ENCODE measurements at regions not wholly inside any gene's neighbourhood (a gene's known extent, or its start where the extent isn't known, plus 50 kb on each side); places are given as distances from the start of the nearest gene placed in this dataset.

DNA sequence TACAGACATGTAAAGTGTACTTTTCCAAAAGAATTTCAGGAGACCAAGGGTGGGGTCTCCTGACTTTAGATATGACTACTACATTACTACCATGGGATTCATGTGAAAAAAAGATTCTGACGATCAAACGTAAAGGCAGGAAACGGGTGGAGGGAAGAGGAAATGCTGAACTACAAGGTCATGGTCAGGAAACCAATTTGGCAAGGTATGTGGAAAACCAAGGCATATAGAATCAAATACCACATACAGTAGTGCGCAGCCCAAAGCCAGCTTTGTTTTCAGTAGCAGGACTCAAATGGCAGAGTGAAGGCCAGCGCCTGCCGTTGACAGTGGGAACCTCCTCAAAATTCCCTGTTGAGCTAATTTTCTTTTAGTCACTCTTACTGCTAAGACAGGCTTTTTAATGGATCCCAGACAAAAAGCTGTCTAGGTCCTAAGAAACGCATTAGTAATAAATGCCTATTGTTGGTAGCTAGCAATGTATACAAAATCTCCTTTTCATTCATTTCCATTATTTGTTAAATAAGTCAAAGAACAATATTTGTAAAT is 57.6 kb upstream of the SERTAD2 start:
- H3K9me3 Mint-ChIP-seq (ENCODE audit: unreplicated experiment), result no peaks in the 10 kb centered on the region
- intact Hi-C loops (cut with micrococcal nuclease), result no loop called here
- no peak for DNase-seq (ENCODE audit: unreplicated experiment)
- BruUV-seq (replicated peaks), result no TSS peak
- H3K27me3 Mint-ChIP-seq (ENCODE audit: insufficient read depth, unreplicated experiment), result no peaks in the 10 kb centered on the region
- TF ChIP-seq, protein P1, sequence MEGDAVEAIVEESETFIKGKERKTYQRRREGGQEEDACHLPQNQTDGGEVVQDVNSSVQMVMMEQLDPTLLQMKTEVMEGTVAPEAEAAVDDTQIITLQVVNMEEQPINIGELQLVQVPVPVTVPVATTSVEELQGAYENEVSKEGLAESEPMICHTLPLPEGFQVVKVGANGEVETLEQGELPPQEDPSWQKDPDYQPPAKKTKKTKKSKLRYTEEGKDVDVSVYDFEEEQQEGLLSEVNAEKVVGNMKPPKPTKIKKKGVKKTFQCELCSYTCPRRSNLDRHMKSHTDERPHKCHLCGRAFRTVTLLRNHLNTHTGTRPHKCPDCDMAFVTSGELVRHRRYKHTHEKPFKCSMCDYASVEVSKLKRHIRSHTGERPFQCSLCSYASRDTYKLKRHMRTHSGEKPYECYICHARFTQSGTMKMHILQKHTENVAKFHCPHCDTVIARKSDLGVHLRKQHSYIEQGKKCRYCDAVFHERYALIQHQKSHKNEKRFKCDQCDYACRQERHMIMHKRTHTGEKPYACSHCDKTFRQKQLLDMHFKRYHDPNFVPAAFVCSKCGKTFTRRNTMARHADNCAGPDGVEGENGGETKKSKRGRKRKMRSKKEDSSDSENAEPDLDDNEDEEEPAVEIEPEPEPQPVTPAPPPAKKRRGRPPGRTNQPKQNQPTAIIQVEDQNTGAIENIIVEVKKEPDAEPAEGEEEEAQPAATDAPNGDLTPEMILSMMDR (IDR thresholded peaks at IDR 0.05; ENCODE audit: unreplicated experiment), result no peak
- no peak overlapping the region for H3K4me3 Mint-ChIP-seq (ENCODE audit: unreplicated experiment)
- H3K4me1 Mint-ChIP-seq (ENCODE audit: insufficient read depth, unreplicated experiment), result no peaks in the 10 kb centered on the region
- H3K27ac Mint-ChIP-seq (ENCODE audit: low read depth, unreplicated experiment), result no peak overlapping the region
- no peaks in the 10 kb centered on the region for H3K36me3 Mint-ChIP-seq (ENCODE audit: insufficient read depth, unreplicated experiment)
- CTCF ChIA-PET, result no interaction called here
- POLR2A ChIA-PET, result interaction anchor here (1.0 kb wide), 1 partner anchor 22 kb away, joined by 3 read pairs; no protein-coding TSS in a partner anchor

DNA sequence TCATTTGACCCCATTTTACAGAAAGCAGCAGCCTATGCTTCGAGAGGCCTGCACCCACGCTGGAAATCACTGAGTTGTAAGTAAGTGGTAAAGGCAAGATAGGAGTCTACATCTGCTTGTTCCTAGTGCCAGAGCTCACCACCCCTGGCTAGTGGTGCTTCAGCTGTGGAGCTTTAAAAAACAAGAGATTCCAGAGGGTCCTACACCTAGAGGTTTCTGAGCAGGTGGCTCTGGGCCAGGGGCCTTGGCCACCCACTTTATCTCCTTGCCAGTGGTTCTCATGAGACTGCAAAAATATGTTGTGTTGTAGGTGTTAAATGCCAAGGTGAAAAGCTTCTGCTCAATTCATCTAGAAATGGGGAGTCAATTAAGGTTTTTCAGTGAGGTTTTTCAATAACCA is 60.0 kb upstream of the SERTAD2 start:
- H3K4me3 Mint-ChIP-seq (ENCODE audit: unreplicated experiment), result no peak overlapping the region
- no peak overlapping the region for H3K27ac Mint-ChIP-seq (ENCODE audit: low read depth, unreplicated experiment)
- DNase-seq (ENCODE audit: unreplicated experiment), result no peak
- ChIA-PET CTCF (interaction anchor here (0.8 to 1.1 kb wide), 4 partner anchors 10 to 127 kb away, joined by 3 to 5 read pairs (median 3); no protein-coding TSS in a partner anchor), POLR2A (interaction anchor here (0.6 to 1.3 kb wide), 4 partner anchors 16 to 1400 kb away, joined by 3 to 5 read pairs (median 3); partner anchors contain the start of gene SERTAD2)
- intact Hi-C loops (cut with micrococcal nuclease), result no loop called here
- H3K36me3 Mint-ChIP-seq (ENCODE audit: insufficient read depth, unreplicated experiment), result no peaks in the 10 kb centered on the region
- TF ChIP-seq, protein P1 (IDR thresholded peaks at IDR 0.05; ENCODE audit: unreplicated experiment), result no peak
- no peaks in the 10 kb centered on the region for H3K4me1 Mint-ChIP-seq (ENCODE audit: insufficient read depth, unreplicated experiment)
- H3K27me3 Mint-ChIP-seq (ENCODE audit: insufficient read depth, unreplicated experiment), result no peaks in the 10 kb centered on the region
- no peaks in the 10 kb centered on the region for H3K9me3 Mint-ChIP-seq (ENCODE audit: unreplicated experiment)
- no TSS peak for BruUV-seq (replicated peaks)

DNA sequence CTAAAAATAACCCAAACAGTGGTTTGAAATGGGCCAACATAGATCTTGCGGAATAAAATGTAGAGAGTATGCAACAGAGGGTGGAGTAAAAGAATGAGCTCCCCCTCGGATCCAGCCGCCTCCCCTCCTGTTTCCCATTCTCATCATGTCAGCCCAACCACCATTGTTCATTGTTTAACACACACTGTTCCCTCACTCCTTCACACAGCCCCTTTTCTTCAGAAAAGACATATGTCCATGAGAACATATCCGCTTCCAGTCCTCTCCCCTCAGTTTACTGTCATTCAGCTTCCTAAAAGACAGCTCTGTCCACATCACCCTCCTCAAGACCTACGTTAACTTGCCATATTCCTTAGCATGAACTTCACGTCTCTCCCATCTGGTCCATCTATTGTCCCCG is 62.9 kb upstream of the SERTAD2 start:
- Mint-ChIP-seq H3K9me3 (ENCODE audit: unreplicated experiment) (no peaks in the 10 kb centered on the region), H3K4me3 (ENCODE audit: unreplicated experiment) (no peak overlapping the region), H3K27me3 (ENCODE audit: insufficient read depth, unreplicated experiment) (no peaks in the 10 kb centered on the region), H3K36me3 (ENCODE audit: insufficient read depth, unreplicated experiment) (no peaks in the 10 kb centered on the region), H3K4me1 (ENCODE audit: insufficient read depth, unreplicated experiment) (no peaks in the 10 kb centered on the region), H3K27ac (ENCODE audit: low read depth, unreplicated experiment) (no peak overlapping the region)
- CTCF ChIA-PET, result no interaction called here
- TF ChIP-seq, protein P1 (IDR thresholded peaks at IDR 0.05; ENCODE audit: unreplicated experiment), result no peak
- POLR2A ChIA-PET, result no interaction called here
- no peak for DNase-seq (ENCODE audit: unreplicated experiment)
- intact Hi-C loops (cut with micrococcal nuclease), result no loop called here
- no TSS peak for BruUV-seq (replicated peaks)

DNA sequence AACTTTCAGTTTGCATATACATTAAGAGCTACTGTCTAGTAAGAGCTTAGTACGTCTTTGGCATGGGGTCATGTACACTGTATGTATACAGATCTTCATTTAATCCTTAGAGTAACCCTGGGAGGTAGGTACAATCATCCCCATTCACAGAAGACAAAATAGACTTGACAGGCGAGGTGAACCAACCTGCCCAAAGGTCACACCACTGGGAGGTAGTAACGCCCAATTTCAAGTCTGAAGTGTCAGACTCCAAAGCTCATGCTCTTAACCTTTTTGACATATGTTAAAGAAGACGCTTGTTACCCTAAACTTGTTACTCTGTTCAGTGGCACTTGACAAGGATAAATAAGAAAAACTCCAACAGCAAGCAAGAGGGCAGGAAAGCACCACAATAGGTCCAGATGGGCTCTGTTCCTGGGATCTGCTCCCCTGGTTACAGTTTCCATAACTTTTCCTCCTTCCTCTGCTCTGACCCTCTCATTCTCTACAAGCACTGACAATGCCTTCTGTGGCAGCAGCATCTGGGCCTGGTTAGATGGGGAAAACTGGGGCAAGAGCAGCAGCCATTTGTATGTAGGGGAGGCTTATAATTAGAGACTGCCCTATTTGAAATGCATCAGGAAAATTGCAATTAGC is 64.7 kb upstream of the SERTAD2 start:
- TF ChIP-seq, protein P1 (IDR thresholded peaks at IDR 0.05; ENCODE audit: unreplicated experiment), result no peak
- no TSS peak for BruUV-seq (replicated peaks)
- Mint-ChIP-seq H3K4me3 (ENCODE audit: unreplicated experiment) (no peak overlapping the region), H3K4me1 (ENCODE audit: insufficient read depth, unreplicated experiment) (no peaks in the 10 kb centered on the region), H3K27me3 (ENCODE audit: insufficient read depth, unreplicated experiment) (no peaks in the 10 kb centered on the region), H3K36me3 (ENCODE audit: insufficient read depth, unreplicated experiment) (no peaks in the 10 kb centered on the region), H3K27ac (ENCODE audit: low read depth, unreplicated experiment) (no peak overlapping the region), H3K9me3 (ENCODE audit: unreplicated experiment) (no peaks in the 10 kb centered on the region)
- DNase-seq (ENCODE audit: unreplicated experiment), result no peak
- intact Hi-C loops (cut with micrococcal nuclease), result no loop called here
- ChIA-PET POLR2A (no interaction called here), CTCF (no interaction called here)
